Activated naive CD4-positive, alpha-beta T cell treated with anti-CD3 and anti-CD28 coated beads, Interleukin-2, amount 50 U/mL, for 16 hours (primary cell): ENCODE measurements at regions not wholly inside any gene's neighbourhood (a gene's known extent, or its start where the extent isn't known, plus 50 kb on each side); places are given as distances from the start of the nearest gene placed in this dataset.

Experiments used
- DNase-seq: peaks from one replicate; pipeline ENCODE4 v3.0.0-alpha.2; 2020

GRCh38 chr13:59607172-59607571, 556.6 kb downstream of the DIAPH3 start:
- DNase-seq = no peak

DNA sequence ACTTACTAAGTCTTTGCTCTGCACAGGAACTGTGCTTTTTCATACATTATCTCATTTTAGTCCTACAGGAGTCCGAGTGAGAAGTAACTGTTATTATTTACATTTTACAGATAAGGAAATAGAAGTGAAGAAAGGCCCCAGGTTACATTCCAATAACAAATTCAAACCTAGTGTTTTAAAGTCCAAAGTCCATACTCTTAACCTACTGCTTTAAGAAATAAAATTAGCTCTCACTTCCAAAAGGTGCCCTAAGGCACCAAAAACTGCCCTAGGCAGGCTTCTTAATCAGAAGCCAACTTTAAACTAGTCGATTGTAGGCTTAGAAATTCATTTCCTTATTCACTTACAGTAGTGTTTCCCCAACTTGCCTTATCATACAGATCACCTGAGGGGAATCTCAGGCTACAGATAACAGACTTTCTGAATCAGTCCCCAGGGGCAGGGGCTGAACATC, 555.9 kb downstream of the DIAPH3 start:
- DNase-seq = no peak

DNA sequence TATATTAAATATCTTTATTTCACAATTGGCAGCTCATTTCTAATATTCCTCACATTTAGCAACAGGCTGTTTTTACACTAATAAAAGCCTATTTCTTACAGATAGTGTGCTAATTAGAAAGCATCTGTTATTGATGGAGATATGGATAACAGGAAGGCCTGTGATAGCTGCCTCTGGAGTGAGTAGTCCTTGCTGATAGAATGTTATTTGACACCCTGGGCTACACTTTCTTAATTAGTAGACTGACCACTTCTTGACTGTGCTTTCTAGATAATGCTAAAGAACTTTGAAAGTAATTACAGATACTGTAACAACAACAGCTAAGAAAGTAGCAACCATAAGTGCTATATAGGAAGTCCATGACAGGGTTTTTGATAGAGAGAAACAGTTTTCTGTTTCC, 554.3 kb downstream of the DIAPH3 start:
- no peak for DNase-seq
